ENCODE measurements at regions not wholly inside any gene's neighbourhood (a gene's known extent, or its start where the extent isn't known, plus 50 kb on each side); places are given as distances from the start of the nearest gene placed in this dataset.

- DNase-seq: no peak
- ATAC-seq: no peak
- no peaks in the 10 kb centered on the region for H3K36me3 Mint-ChIP-seq (ENCODE audit: low read depth)
- ChIA-PET POLR2A (interaction anchor here (0.6 kb wide), 2 partner anchors 866 to 1371 kb away, joined by 3 read pairs; no protein-coding TSS in a partner anchor), CTCF (no interaction called here)
- H3K27ac Mint-ChIP-seq: no peak overlapping the region
- no peak overlapping the region for H3K4me3 Mint-ChIP-seq
- H3K27me3 Mint-ChIP-seq: no peaks in the 10 kb centered on the region
- intact Hi-C loops (cut with micrococcal nuclease): no loop called here
- no peak for TF ChIP-seq CTCF (IDR thresholded peaks at IDR 0.05)
- no peaks in the 10 kb centered on the region for H3K4me1 Mint-ChIP-seq (ENCODE audit: low read depth)
- peaks cover 9% of the 10 kb centered on the region for H3K9me3 Mint-ChIP-seq
Observed at GRCh38 chr11:80587906-80588305, 1147.1 kb upstream of the TENM4 start.

- no peaks in the 10 kb centered on the region for H3K36me3 Mint-ChIP-seq (ENCODE audit: low read depth)
- no peaks in the 10 kb centered on the region for H3K27me3 Mint-ChIP-seq
- intact Hi-C loops (cut with micrococcal nuclease): no loop called here
- H3K9me3 Mint-ChIP-seq: peaks cover 8% of the 10 kb centered on the region
- no peaks in the 10 kb centered on the region for H3K4me1 Mint-ChIP-seq (ENCODE audit: low read depth)
- DNase-seq: no peak
- ATAC-seq: no peak
- CTCF ChIA-PET: no interaction called here
- no peak overlapping the region for H3K4me3 Mint-ChIP-seq
- TF ChIP-seq CTCF (IDR thresholded peaks at IDR 0.05): no peak
- no peak overlapping the region for H3K27ac Mint-ChIP-seq
- POLR2A ChIA-PET: no interaction called here
Observed at GRCh38 chr11:80586464-80586863, 1145.6 kb upstream of the TENM4 start.

- CTCF ChIA-PET: no interaction called here
- Mint-ChIP-seq H3K9me3 (peaks cover 10% of the 10 kb centered on the region), H3K4me3 (no peak overlapping the region), H3K36me3 (ENCODE audit: low read depth) (no peaks in the 10 kb centered on the region), H3K27ac (no peak overlapping the region), H3K4me1 (ENCODE audit: low read depth) (no peaks in the 10 kb centered on the region), H3K27me3 (no peaks in the 10 kb centered on the region)
- ATAC-seq (no peak), DNase-seq (no peak)
- no peak for TF ChIP-seq CTCF (IDR thresholded peaks at IDR 0.05)
- POLR2A ChIA-PET: no interaction called here
- intact Hi-C loops (cut with micrococcal nuclease): no loop called here
Observed at GRCh38 chr11:80584661-80585060, 1143.8 kb upstream of the TENM4 start.

GRCh38 chr11:80569832-80570231, 1129.0 kb upstream of the TENM4 start:
- Mint-ChIP-seq H3K4me3 (no peak overlapping the region), H3K27me3 (no peaks in the 10 kb centered on the region), H3K36me3 (ENCODE audit: low read depth) (no peaks in the 10 kb centered on the region), H3K27ac (no peak overlapping the region), H3K9me3 (peaks cover 11% of the 10 kb centered on the region), H3K4me1 (ENCODE audit: low read depth) (no peaks in the 10 kb centered on the region)
- intact Hi-C loops (cut with micrococcal nuclease): no loop called here
- CTCF ChIA-PET: no interaction called here
- ATAC-seq (no peak), DNase-seq (no peak)
- POLR2A ChIA-PET: no interaction called here
- no peak for TF ChIP-seq CTCF (IDR thresholded peaks at IDR 0.05)

- intact Hi-C loops (cut with micrococcal nuclease): no loop called here
- H3K9me3 Mint-ChIP-seq: peaks cover 2% of the 10 kb centered on the region
- H3K4me3 Mint-ChIP-seq: no peak overlapping the region
- POLR2A ChIA-PET: no interaction called here
- ATAC-seq: no peak
- H3K27me3 Mint-ChIP-seq: no peaks in the 10 kb centered on the region
- no peaks in the 10 kb centered on the region for H3K36me3 Mint-ChIP-seq (ENCODE audit: low read depth)
- no peak for TF ChIP-seq CTCF (IDR thresholded peaks at IDR 0.05)
- no peak for DNase-seq
- CTCF ChIA-PET: no interaction called here
- no peak overlapping the region for H3K27ac Mint-ChIP-seq
- H3K4me1 Mint-ChIP-seq (ENCODE audit: low read depth): no peaks in the 10 kb centered on the region
Observed at GRCh38 chr11:80565231-80565630, 1124.4 kb upstream of the TENM4 start.
